RWPE2 (cell line): ENCODE measurements at regions not wholly inside any gene's neighbourhood (a gene's known extent, or its start where the extent isn't known, plus 50 kb on each side); places are given as distances from the start of the nearest gene placed in this dataset.

ENCODE experiments used
- ATAC-seq: fragments of 200-7000 bp; cut with Tn5 transposase; 3 replicates; pipeline ENCODE4 v1.9.1; 2021; ENCODE audit warnings: low read depth
- DNase-seq: peaks from one replicate; pipeline ENCODE4 v3.0.0-alpha.2; 2020; ENCODE audit warnings: low spot score
- H3K27ac ChIP-seq: fragments of 450-650 bp; 2 replicates; pipeline ENCODE4 v1.5.1; 2017; ENCODE audit warnings: mild to moderate bottlenecking; ENCODE audit not compliant: poor library complexity, severe bottlenecking
- H3K27me3 ChIP-seq: fragments of 250-450 bp; sonication (Bioruptor Pico); 2 replicates; pipeline ENCODE4 v1.5.1; 2021; ENCODE audit warnings: mild to moderate bottlenecking, moderate library complexity; ENCODE audit not compliant: insufficient read depth, poor library complexity, severe bottlenecking
- H3K36me3 ChIP-seq: fragments of 250-450 bp; sonication (Bioruptor Pico); 2 replicates; pipeline ENCODE4 v1.5.1; 2020; ENCODE audit warnings: low read depth, mild to moderate bottlenecking, moderate library complexity
- H3K4me1 ChIP-seq: fragments of 250-450 bp; sonication (Bioruptor Pico); 2 replicates; pipeline ENCODE4 v1.5.1; 2021; ENCODE audit warnings: mild to moderate bottlenecking, moderate library complexity; ENCODE audit not compliant: insufficient read depth, poor library complexity, severe bottlenecking
- H3K4me3 ChIP-seq: fragments of 250-450 bp; sonication (Bioruptor Pico); 2 replicates; pipeline ENCODE4 v1.5.1; 2021; ENCODE audit warnings: mild to moderate bottlenecking, moderate library complexity; ENCODE audit not compliant: severe bottlenecking
- H3K9me3 ChIP-seq: fragments of 250-450 bp; sonication (Bioruptor Pico); 2 replicates; pipeline ENCODE4 v1.5.1; 2021; ENCODE audit warnings: mild to moderate bottlenecking, moderate library complexity; ENCODE audit not compliant: severe bottlenecking
- TF ChIP-seq, protein P1 (sequence below): fragments of 450-650 bp; IDR thresholded peaks from one replicate; pipeline ENCODE4 v1.5.1; 2017; ENCODE audit warnings: mild to moderate bottlenecking, moderate library complexity; ENCODE audit not compliant: poor library complexity, severe bottlenecking

GRCh38 chr7:56578612-56579011 is 462.4 kb upstream of the NUPR2 start:
- H3K4me1 ChIP-seq: no peaks in the 10 kb centered on the region
- ATAC-seq (no peak), DNase-seq (no peak)
- TF ChIP-seq, protein P1, sequence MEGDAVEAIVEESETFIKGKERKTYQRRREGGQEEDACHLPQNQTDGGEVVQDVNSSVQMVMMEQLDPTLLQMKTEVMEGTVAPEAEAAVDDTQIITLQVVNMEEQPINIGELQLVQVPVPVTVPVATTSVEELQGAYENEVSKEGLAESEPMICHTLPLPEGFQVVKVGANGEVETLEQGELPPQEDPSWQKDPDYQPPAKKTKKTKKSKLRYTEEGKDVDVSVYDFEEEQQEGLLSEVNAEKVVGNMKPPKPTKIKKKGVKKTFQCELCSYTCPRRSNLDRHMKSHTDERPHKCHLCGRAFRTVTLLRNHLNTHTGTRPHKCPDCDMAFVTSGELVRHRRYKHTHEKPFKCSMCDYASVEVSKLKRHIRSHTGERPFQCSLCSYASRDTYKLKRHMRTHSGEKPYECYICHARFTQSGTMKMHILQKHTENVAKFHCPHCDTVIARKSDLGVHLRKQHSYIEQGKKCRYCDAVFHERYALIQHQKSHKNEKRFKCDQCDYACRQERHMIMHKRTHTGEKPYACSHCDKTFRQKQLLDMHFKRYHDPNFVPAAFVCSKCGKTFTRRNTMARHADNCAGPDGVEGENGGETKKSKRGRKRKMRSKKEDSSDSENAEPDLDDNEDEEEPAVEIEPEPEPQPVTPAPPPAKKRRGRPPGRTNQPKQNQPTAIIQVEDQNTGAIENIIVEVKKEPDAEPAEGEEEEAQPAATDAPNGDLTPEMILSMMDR: no peak
- no peaks in the 10 kb centered on the region for H3K27me3 ChIP-seq
- no peak overlapping the region for H3K27ac ChIP-seq
- no peaks in the 10 kb centered on the region for H3K9me3 ChIP-seq
- no peak overlapping the region for H3K4me3 ChIP-seq
- H3K36me3 ChIP-seq: no peaks in the 10 kb centered on the region

GRCh38 chr7:56570968-56571367 is 454.8 kb upstream of the NUPR2 start:
- ATAC-seq (no peak), DNase-seq (no peak)
- Histone ChIP-seq H3K36me3 (no peaks in the 10 kb centered on the region), H3K27ac (no peak overlapping the region), H3K9me3 (no peaks in the 10 kb centered on the region), H3K4me1 (no peaks in the 10 kb centered on the region), H3K4me3 (no peak overlapping the region), H3K27me3 (no peaks in the 10 kb centered on the region)
- TF ChIP-seq, protein P1: no peak

DNA sequence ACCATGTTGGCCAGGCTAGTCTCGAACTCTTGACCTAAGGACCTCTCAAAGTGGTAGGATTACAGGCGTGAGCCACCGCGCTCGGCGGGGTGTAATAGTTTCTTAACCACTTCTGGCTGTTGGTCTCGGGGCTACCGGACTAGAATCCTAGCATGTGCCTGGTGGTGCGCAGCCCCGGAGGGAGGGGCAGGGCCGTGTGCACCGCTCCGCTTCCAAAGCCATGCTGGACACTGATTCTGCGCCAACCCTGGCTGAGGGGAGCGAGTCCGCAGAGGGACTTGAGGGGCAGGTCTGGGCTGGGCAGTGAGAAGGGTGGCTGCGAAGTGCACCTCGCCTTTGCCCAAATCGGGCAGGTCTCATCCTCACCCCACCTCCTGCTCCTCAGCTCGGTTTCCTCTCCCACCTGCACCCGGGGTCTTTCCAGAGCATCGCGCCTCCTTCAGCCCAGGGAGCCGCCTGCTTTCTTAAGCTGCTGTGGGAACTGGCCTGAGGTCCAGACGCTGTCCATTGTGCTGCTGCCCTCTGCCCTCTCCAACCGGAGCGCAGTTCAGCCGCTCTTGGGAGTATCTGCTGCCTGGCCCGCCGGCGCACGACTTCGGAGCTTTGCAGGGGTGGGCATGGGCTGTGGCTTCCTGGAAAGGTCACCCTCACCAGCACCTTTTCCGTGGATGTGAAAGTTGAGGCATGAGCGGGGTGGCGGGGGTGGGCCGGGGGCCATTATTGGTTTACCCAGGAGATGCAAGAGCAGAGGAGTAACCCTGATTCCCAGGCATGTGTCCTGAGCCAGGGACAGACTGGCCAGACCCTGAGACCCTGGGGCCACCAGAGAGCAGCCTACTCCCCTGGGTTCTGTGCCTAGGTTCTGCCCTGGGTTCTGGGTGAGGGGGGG is 422.6 kb upstream of the NUPR2 start:
- Histone ChIP-seq H3K9me3 (peaks cover 1% of the 10 kb centered on the region), H3K27me3 (no peaks in the 10 kb centered on the region), H3K27ac (no peak overlapping the region), H3K4me1 (no peaks in the 10 kb centered on the region), H3K36me3 (no peaks in the 10 kb centered on the region), H3K4me3 (no peak overlapping the region)
- DNase-seq: no peak
- no peak for ATAC-seq
- TF ChIP-seq, protein P1: no peak

- Histone ChIP-seq H3K27me3 (no peaks in the 10 kb centered on the region), H3K9me3 (peaks cover 1% of the 10 kb centered on the region), H3K4me1 (no peaks in the 10 kb centered on the region), H3K4me3 (no peak overlapping the region), H3K27ac (no peak overlapping the region), H3K36me3 (no peaks in the 10 kb centered on the region)
- DNase-seq: no peak
- ATAC-seq: no peak
- TF ChIP-seq, protein P1: no peak
These were observed 421.7 kb upstream of the NUPR2 start for GRCh38 chr7:56537952-56538351.

DNA sequence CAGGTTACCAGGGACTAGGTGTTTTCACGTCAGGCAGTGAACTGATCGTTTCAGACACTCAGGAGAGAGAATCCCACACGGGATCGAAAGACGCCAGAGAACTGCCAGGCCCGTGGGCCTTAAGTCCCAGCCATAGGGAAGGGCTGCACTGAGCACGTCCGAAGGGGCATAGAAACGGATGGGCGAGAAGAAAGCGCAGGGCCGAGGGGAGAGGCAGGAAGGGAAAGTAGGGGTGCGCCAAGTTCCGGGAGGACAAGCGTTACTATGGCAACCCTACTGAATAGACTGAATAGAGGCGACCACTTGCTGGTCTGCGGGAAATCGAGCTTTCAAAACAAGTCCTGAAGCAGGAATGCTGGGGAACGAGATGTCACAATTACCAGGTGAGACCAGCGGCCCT is 421.3 kb upstream of the NUPR2 start:
- TF ChIP-seq, protein P1: no peak
- no peak overlapping the region for H3K4me3 ChIP-seq
- H3K4me1 ChIP-seq: no peaks in the 10 kb centered on the region
- ATAC-seq: no peak
- H3K27me3 ChIP-seq: no peaks in the 10 kb centered on the region
- H3K27ac ChIP-seq: no peak overlapping the region
- no peak for DNase-seq
- peaks cover 4% of the 10 kb centered on the region for H3K9me3 ChIP-seq
- H3K36me3 ChIP-seq: no peaks in the 10 kb centered on the region
